Amniotic stem cell (primary cell): ENCODE measurements at regions not wholly inside any gene's neighbourhood (a gene's known extent, or its start where the extent isn't known, plus 50 kb on each side); places are given as distances from the start of the nearest gene placed in this dataset.
A peak's percentile ranks its signal among the peaks of the same experiment; 100 is the strongest.
"Not testable (repeated sequence)": the region's sequence is repeated elsewhere in the genome, so short reads cannot be mapped to it uniquely, and the experiment has no call there.

ENCODE experiments used
- DNase-seq: peaks from one replicate; lab custom pipeline; 2025; lab: John Stamatoyannopoulos, UW

DNA sequence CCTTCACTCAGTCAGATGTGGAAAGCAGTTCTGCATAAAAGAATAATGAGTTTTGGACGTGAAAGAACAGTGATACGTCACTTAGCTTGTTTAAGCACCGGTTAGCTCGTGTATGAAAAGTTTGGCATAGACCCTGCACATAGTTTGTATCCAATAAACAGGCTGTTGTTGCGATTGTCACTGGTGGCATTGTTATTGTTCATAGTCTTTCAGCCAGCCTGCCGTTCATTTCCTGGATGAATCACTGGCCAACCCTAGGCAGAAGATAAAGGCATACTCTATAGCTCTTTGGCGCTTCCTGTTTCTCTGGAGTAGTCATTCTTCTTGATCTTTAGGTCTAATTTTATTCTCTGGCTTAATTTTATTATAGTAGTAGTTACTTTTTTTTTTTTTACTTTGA, 57.8 kb upstream of the ANKRD30A start:
- DNase-seq = no peak

DNA sequence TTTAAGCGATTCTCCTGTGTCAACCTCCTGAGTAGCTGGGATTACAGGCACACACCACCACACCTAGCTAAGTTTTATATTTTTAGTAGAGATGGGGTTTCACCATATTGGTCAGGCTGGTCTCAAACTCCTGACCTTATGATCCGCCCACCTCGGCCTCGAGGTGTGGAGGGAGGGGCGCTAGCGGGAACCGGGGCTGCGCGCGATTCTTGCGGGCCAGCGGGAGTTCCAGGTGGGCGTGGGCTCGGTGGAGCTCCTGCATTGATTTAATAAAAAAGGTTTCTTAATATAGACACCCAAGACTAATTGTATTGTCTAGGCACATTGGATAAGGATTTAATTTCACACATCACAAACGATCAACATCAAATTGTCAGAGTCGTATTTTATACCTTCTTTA, 63.1 kb upstream of the ANKRD30A start:
- DNase-seq = not testable (repeated sequence)

DNA sequence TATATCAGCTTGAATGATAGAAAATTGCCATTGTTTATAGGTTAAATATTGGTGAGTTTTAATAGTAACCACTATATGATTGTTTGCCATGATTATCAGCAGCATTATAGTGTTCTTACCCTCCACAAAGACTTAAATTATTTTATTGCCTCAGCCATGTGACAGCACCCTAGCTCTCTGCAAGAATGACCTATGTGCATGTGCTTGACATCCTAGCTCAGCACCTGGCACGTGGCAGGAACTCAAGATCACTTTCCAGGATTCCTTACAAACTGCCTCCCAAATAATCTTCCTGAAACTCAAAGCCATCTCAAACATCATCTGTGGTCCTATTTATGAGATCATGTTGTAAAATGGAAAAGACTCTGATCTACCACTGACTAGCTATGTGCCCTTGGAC, 68.1 kb upstream of the ANKRD30A start:
- DNase-seq = no peak

DNA sequence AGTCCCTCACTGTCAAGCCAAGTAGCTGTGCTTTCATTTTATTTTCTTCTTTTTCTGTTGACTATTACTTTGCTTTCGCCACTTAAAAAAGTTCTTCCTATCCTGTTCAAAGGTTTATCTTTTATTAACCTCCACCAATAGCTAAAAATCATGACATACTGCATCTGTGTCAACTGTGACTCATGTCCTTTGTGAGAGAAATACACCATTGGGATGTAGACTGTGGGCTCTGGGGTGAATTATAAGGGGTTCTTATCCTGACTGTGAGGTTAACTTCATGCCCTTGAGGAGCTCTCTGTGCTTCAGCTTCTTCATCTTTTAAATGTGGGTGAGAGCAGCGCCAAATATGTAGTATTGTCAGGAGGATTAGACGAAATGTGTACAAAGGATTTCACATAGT, 71.9 kb upstream of the ANKRD30A start:
- DNase-seq = no peak

DNA sequence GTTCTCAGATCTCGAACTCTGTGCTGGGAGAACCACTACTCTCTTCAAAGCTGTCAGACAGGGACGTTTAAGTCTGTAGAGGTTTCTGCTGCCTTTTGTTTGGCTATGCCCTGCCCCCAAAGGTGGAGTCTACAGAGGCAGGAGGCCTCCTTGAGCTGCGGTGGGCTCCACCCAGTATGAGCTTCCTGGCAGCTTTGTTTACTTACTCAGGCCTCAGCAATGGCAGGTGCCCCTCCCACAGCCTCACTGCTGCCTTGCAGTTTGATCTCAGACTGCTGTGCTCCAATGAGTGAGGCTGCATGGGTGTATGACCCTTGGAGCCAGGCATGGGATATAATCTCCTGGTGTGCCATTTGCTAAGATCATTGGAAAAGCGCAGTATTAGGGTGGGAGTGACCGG, 75.4 kb upstream of the ANKRD30A start:
- DNase-seq = not testable (repeated sequence)

DNA sequence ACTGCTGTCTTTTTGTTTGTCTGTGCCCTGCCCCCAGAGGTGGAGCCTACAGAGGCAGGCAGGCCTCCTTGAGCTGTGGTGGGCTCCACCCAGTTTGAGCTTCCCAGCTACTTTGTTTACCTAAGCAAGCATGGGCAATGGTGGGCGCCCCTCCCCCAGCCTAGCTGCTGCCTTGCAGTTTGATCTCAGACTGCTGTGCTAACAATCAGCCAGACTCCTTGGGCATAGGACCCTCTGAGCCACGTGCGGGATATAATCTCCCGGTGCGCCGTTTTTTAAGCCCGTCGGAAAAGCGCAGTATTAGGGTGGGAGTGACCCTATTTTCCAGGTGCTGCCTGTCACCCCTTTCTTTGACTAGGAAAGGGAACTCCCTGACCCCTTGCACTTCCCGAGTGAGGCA, 81.1 kb upstream of the ANKRD30A start:
- not testable (repeated sequence) for DNase-seq

DNA sequence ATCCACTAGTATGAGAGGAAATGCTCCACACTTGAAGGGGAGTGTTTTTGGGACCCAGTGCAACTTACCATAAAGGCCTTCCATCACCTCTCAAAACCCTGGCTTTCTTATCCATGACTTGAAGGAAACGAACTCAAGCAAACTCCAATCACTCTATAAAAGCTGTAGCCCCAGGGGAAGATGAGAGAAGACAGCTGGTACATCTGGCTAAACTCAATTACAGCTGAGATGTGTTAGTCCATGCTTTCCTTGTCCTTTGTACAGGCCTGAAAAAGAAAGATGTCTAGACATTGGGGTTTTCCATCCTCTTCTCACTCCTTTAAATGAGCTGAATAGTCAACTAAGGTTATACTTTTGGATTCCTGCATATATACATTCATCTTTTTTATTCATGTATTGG, 89.5 kb upstream of the ANKRD30A start:
- DNase-seq = no peak

DNA sequence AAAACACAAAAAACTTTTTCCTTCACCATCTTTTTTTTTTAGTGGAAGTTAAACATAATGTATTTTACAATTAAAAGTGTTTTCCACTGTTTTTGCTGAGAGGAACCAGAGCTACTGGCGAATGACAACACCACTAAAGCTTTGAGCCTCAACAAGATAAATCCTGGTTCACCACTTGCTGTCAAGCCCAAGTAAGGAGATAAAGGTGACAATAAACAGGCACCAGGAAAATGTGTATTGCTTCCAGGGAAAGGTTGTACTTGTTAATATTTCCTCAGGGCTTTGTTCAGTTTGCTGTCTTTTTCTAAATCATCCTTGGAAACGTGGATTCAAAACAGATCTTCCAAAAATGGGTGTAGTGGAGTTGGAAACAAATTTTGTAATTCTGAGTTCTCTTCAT, 109.9 kb upstream of the ANKRD30A start:
- DNase-seq = no peak

DNA sequence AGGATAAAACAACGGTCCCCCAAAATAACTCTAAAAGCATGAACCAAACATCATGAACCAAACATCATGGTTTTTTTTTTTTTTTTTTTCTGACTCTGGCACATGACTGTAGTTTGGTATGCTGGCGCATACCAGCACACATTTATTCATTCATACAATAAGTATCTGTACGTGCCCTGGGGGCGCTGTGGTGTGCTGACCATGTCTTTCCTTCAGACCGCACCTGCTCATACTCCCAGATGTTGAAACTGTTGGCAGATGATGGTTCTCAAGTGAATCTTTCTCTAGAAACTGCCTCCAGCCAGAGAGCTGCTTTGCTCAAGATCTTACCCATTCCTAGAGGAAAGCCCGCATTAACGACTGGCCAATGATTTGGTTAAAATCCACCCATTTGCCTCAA, 114.7 kb upstream of the ANKRD30A start:
- no peak for DNase-seq

DNA sequence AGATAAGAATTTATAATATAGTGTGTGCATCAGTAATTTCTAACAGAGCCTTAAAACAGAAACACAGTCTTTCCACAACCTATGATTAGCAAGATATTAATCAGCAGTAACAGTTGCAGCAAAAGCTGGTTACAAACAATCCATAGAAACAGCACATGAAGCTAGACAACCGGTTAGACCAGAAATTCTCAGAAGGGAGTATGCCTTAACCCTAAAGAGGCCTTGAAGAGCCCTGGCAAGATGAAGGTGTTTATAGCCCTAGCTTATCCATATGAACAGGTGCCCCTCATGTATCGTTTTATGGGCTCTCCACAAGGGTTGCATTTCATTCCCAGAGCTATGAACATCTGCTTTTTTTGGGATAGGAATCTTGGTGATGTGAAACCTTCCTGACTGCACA, 117.1 kb upstream of the ANKRD30A start:
- not testable (repeated sequence) for DNase-seq

DNA sequence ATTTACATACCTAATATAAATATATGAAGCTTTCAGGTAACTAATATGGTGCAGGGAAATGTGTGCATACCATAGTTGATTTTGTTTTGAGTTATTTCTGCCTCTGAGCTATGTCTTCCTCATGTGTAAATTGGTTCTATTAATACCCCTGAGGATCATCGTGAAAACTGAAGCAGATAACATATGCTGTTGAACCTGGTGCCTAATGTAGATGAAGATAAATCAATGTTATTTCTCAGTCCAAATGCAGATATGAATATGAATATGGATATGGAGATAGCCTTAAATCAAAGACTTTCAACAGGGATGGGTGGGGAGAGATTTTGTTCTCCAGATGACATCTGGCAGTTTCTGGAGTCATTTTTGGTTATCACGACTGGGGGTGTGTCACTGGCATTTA, 122.3 kb upstream of the ANKRD30A start:
- no peak for DNase-seq

DNA sequence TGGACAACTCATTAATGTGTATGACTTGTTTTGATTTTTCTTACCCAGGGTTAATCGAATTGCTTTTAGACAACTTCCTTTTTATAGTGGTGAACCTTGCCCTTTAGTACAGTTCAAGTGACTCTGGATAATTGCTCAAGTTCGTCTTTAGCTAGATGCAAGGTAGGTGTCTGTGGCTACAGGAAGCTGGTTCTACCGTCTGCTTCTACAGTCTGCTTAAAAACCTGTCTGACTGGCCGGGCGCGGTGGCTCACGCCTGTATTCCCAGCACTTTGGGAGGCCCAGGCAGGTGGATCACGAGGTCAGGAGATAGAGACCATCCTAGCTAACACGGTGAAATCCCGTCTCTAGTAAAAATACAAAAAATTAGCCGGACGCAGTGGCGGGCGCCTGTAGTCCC, 129.6 kb upstream of the ANKRD30A start:
- not testable (repeated sequence) for DNase-seq

DNA sequence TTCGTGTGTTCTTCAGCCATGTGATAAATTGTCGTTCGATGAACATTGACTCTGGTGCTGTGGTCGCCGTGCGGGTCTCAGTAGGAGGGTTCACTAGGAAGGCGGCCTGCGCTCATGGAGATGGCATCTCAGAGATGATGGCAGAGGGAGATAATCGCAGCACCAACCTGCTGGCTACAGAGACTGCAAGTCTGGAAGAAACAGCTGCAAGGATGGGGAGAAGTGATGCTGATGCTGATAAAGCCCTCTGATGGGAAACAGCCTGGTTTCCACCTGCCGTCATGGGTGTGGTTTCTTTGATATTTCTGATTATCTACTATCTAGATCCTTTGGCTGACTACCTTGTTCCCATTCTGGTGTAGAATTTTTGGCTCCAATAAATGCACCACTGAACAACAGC, 130.5 kb upstream of the ANKRD30A start:
- DNase-seq = no peak

DNA sequence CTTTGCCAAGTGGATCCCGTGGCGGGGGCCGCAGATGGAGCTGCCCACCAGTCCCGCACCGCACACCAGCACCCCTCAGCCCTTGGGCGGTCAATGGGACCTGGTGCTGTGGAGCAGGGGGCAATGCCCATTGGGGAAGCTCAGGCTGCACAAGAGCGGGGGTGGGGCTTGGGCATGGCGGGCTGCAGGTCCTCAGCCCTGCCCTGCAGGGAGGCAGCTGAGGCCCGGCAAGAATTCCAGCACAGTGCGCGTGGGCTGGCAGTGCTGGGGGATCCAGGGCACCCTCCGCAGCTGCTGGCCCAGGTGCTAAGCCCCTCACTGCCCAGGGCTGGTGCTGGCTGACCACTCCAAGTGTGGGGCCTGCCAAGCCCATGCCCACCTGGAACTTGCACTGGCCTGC, 136.2 kb upstream of the ANKRD30A start:
- no peak for DNase-seq

DNA sequence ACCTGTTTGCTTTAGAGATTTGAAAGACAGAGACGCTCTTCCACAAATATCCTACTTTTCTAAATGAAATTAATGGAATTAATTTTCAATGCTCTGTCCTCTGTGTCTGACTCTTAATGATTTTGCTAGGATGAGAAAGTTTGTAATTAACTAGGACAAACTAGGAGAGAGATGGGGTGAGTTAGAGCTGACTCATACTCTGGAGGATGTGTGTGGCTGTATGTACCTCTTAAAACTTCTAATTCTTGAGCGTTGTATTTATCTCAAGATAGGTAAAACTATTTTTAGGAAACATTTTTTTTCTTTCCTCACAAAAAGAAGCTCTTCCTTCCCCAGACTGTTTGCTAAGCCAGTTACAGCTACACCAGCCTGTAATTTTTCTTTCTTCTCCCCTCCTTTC, 178.8 kb upstream of the ANKRD30A start:
- DNase-seq = no peak

DNA sequence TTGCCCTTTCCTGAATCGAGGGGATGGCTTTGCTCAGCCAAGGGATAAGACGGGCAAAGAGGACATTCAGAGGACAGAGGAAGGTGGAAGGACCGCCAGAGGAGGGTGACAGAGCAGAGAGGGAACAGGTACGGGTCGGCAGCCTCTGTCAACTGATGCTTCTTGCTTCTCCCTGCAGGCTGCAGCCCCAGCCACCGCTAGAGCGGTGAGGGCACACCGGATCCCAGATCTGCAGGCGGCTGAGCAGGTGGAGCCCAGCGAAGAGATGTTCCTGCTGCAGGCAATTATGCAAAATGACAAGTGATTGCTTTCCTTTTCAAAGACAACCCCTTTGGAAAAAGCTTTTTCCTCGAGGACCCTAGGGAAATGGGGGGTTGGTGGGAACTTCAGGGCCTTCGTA, 181.9 kb upstream of the ANKRD30A start:
- DNase-seq = no peak

DNA sequence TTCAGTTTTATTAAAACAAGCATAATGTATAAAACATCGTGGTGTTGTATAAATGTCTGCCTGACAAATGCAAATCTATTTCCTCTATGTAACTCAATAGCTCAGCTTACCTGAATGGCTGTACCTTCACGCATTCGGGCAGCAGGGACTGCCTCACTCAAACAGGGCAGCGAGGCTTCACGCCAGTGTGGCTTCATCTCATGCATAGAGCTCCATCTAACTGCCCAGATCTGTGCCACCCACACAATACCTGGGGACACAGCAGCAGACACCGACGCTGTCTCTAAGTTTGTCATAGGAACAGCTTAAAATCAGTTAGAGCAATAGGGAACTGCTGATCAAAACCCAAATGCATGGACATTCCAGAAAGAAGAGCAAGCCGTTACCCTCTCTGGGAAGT, 182.8 kb upstream of the ANKRD30A start:
- no peak for DNase-seq

DNA sequence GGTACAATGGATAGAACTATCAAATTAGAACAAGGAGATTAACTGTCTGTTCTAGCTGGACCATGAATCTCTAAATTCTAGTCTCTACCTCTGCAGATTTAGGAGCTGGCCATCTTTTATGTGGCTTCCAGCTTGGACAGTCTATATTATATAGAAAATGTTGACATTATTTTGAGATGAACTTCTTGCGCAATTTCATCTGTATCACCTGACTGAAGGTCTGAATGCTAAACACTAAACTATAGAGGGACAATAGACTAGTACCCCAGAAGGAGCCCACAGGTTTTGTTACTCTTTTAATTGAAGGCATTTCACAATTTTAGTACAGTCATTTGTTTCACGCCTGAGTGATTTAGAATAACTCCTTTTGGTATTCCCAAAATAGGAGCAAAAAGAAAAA, 222.4 kb upstream of the ANKRD30A start:
- no peak for DNase-seq

DNA sequence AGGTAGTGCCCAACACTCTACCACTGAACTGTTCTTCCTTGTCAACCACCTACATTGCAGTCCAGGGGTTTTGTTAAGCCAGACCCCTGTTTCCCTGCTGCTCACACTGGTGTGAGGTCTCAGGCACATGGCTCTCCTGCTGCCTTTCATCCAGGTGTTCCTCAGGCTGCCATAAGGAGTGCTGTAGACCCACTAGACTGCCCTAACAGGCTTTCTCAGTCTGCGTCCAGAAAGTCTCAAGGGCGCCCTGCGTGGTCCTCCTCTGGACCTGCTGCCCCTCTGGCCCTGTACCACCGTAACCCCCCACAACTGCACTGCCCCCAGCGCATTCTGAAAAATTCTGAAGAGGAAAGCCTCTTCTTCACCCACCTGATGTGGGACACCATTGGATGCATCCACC, 225.7 kb upstream of the ANKRD30A start:
- no peak for DNase-seq

DNA sequence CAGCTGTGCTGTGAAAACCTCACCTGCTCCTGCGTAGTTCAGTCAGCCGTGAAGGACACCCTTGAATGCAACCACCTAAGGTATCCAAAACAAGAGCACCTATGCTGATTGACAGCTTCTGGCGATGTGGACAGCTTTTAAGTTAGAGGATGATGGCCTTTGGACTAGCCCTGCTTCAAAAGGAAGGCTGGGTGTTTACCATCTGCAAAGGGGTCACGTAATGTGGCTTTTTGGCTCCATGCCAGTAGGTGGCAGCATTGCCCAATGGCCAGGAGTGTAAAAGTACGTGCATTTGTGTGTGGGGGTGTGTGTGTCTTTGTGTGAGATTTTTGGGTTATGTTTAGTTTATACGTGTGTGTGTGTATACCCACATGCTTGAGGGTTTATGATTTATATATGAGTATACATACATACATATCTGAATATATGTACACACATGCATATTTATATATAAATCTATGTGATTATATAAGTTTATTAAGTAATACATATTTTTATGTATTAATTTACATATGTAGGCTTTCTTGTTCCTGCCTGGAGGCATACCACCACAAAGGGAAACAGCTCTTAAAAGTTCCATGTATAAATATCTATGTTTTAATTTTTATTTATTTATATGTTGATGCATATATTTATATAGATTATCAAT, 236.3 kb upstream of the ANKRD30A start:
- DNase-seq = no peak

DNA sequence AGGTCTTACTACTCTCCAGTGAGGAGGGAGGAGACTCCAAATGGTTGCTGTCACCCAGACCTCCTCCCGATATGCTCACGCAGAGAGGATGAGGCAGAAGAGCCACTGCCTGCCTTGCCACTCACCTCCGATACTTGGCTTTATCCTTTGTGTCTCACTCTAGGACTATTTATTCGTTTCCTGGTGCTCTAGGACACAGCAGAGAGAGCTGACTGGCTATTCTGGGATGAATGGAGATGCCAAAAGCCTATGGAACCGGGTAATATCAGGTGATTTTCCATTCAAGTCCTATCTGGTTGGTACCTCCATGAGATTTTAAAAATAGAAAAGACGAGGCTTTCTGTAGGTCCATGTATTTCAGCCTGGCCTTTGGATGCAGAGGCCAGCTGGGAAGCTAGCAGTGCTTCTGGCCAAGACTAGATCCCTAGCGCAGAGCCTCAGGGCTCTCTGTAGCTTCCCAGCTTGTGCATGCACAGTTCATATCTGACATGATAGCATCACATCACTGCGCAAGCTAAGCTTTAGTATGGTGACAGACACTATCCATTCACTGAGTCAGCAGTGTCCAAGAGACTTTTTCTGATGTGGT, 239.0 kb upstream of the ANKRD30A start:
- no peak for DNase-seq

DNA sequence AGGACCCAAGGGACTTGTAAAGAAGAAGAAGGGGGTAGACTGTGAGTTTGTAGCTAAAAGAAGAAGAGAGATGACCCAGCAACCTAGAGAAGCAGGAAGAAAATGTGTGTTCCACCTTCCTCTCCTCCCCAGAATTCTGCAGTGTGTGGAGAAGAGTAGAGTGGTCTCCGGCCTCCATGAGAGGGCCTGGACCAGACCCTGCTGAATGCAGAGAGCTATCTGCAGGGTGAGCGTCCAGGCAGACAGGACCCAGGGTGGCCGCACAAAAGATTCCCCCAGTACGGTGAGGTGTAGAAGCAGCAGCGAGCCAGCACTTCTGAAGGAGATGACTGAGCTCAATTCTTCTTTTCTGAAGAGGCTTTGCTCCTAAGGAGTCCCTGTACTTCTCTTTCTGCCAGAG, 239.7 kb upstream of the ANKRD30A start:
- no peak for DNase-seq

DNA sequence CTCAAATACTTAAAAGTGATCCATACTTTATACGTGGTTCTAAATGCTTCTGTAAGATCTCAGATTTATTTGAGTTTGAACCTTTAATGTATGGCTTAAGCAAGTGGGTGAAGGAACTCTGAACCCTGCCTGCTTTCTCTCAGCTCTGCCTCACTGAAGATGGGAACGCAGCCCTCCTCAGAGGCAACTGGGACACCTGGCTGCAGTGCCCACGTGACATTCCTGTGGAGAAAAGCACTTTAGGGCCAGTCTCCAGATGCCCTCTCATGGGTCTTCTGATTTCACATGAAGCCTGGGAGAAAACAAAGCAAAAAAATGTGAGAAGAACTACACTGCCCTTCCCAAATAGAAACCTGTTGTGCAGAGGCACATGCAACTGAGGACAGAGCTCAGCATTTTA, 242.6 kb upstream of the ANKRD30A start:
- no peak for DNase-seq

DNA sequence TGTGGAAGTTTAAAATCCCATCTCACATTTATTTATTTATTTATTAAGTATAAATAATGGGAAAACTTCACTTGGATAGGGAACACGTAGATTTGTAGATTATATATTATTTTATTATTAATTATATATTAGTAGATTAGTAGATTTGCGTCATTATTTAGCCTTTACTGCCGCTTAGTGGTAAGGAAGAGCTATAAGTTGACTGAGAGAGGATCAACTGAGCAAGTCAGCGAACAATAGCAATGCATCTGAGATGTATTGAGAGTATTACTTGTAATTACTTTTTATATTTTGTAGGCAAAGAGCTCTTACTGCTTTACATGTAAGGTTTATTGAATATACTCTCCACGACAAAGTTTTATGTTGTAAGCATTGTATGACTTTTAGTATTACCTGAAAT, 244.5 kb upstream of the ANKRD30A start:
- peak; percentile 12 for DNase-seq
